T-helper 2 cell treated with Interferon-gamma antibody and Interleukin-4, amounts not matched to agents 100 ng/mL and 5 ng/mL, for 36 hours (primary cell): ENCODE measurements at regions not wholly inside any gene's neighbourhood (a gene's known extent, or its start where the extent isn't known, plus 50 kb on each side); places are given as distances from the start of the nearest gene placed in this dataset.
"Not testable (repeated sequence)": the region's sequence is repeated elsewhere in the genome, so short reads cannot be mapped to it uniquely, and the experiment has no call there.

Source experiments
- intact Hi-C: fragments of 100-400 bp; cut with micrococcal nuclease; formaldehyde crosslinking; loops from one replicate; pipeline ENCODE4 v1.15.1; 2023

- intact Hi-C loops, result no loop called here
Observed at GRCh38 chr4:135994360-135994759, 1537.9 kb downstream of the PCDH18 start.

GRCh38 chr4:135976860-135977259 lies 1555.4 kb downstream of the PCDH18 start:
- intact Hi-C loops, result no loop called here

- intact Hi-C loops, result no loop called here
Observed at GRCh38 chr4:135966936-135967335, 1565.4 kb downstream of the PCDH18 start.

GRCh38 chr4:135963009-135963408 lies 1569.3 kb downstream of the PCDH18 start:
- intact Hi-C loops, result no loop called here

GRCh38 chr4:135949931-135950330 lies 1582.4 kb downstream of the PCDH18 start:
- intact Hi-C loops, result no loop called here

GRCh38 chr4:135948797-135949196 lies 1583.5 kb downstream of the PCDH18 start:
- intact Hi-C loops, result no loop called here

- intact Hi-C loops, result no loop called here
Observed at GRCh38 chr4:135941671-135942070, 1590.6 kb downstream of the PCDH18 start.

- intact Hi-C loops, result no loop called here
Observed at GRCh38 chr4:135934026-135934425, 1598.3 kb downstream of the PCDH18 start.

GRCh38 chr4:135927651-135928050 lies 1604.6 kb downstream of the PCDH18 start:
- intact Hi-C loops, result no loop called here

- intact Hi-C loops, result no loop called here
Observed at GRCh38 chr4:135921081-135921480, 1611.2 kb downstream of the PCDH18 start.

GRCh38 chr4:135917011-135917410 lies 1615.3 kb downstream of the PCDH18 start:
- intact Hi-C loops, result no loop called here

GRCh38 chr4:135900956-135901355 lies 1631.3 kb downstream of the PCDH18 start:
- intact Hi-C loops, result no loop called here

- intact Hi-C loops, result not testable (repeated sequence)
Observed at GRCh38 chr4:135864304-135864703, 1662.7 kb upstream of the PABPC4L start.

- intact Hi-C loops, result no loop called here
Observed at GRCh38 chr4:135840781-135841180, 1639.2 kb upstream of the PABPC4L start.

- intact Hi-C loops, result no loop called here
Observed at GRCh38 chr4:135839712-135840111, 1638.1 kb upstream of the PABPC4L start.

GRCh38 chr4:135838889-135839288 lies 1637.3 kb upstream of the PABPC4L start:
- intact Hi-C loops, result no loop called here

GRCh38 chr4:135834471-135834870 lies 1632.9 kb upstream of the PABPC4L start:
- intact Hi-C loops, result no loop called here

GRCh38 chr4:135833529-135833928 lies 1631.9 kb upstream of the PABPC4L start:
- intact Hi-C loops, result no loop called here

- intact Hi-C loops, result no loop called here
Observed at GRCh38 chr4:135824759-135825296, 1623.2 kb upstream of the PABPC4L start.

- intact Hi-C loops, result no loop called here
Observed at GRCh38 chr4:135804785-135805184, 1603.2 kb upstream of the PABPC4L start.

- intact Hi-C loops, result no loop called here
Observed at GRCh38 chr4:135777361-135777760, 1575.8 kb upstream of the PABPC4L start.

GRCh38 chr4:135775909-135776308 lies 1574.3 kb upstream of the PABPC4L start:
- intact Hi-C loops, result no loop called here

- intact Hi-C loops, result no loop called here
Observed at GRCh38 chr4:135770505-135770904, 1568.9 kb upstream of the PABPC4L start.

GRCh38 chr4:135744928-135745327 lies 1543.3 kb upstream of the PABPC4L start:
- intact Hi-C loops, result no loop called here
